ENCODE measurements at regions not wholly inside any gene's neighbourhood (a gene's known extent, or its start where the extent isn't known, plus 50 kb on each side); places are given as distances from the start of the nearest gene placed in this dataset.

DNA sequence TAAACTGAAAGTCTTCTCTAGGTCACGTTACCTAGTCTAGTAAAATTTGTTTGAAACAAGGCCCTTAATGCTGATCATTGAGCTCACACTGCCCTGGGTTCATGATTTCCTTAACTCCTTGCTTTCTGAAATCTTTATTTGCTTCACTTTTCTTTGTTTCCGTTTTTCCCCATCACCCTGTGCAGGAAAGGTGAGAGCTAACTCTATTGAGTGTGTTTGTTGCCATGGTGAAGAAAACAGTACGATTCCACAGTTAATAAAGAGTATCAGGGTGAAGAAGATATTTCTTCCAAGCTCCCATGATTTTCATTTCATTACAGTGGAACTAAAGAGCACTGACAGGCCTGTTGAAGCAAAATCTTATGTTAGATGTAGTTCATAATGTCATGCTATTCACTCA lies 276.2 kb downstream of the RAP2B start:
- peaks cover 0 to 2% of the 10 kb centered on the region in 2 experiments for H3K4me1 ChIP-seq (ENCODE audit: control insufficient read depth in 1 of 2, insufficient read depth in 2 of 2, low read length in 2 of 2)
- no peak overlapping the region for H3K9ac ChIP-seq (ENCODE audit: low read length)
- no peak overlapping the region for H3K14ac ChIP-seq (ENCODE audit: low read length)
- H3K79me2 ChIP-seq (ENCODE audit: control insufficient read depth, insufficient read depth, low read length, poor library complexity), result no peaks in the 10 kb centered on the region
- no peak overlapping the region for H3K23ac ChIP-seq (ENCODE audit: low read length)
- H3K4me3 ChIP-seq (ENCODE audit: low read depth, low read length), result no peak overlapping the region
- no peak overlapping the region for H2BK120ac ChIP-seq (ENCODE audit: insufficient read depth, low read length, poor library complexity)
- no peak overlapping the region for H2BK12ac ChIP-seq (ENCODE audit: low read length)
- DNase-seq, result no peak
- H2BK5ac ChIP-seq (ENCODE audit: low read depth, low read length, poor library complexity), result no peak overlapping the region
- H3K27me3 ChIP-seq (ENCODE audit: insufficient read depth, low read length), result no peaks in the 10 kb centered on the region
- no peak overlapping the region for H2AK5ac ChIP-seq (ENCODE audit: low read length)
- no peak overlapping the region for H3K18ac ChIP-seq (ENCODE audit: low read length)
- H4K12ac ChIP-seq (ENCODE audit: low read depth, low read length), result no peak overlapping the region
- H3K27ac ChIP-seq (ENCODE audit: low read depth, low read length), result no peak overlapping the region
- WGBS (ENCODE audit: extremely low coverage, insufficient coverage, insufficient read length), result no CpG with 5 or more reads among the region's 3 CpGs
- H4K8ac ChIP-seq (ENCODE audit: low read depth, low read length), result no peak overlapping the region
- no peaks in the 10 kb centered on the region for H3K36me3 ChIP-seq (ENCODE audit: control insufficient read depth in 1 of 2, insufficient read depth in 2 of 2, low read length in 2 of 2)
- no peak overlapping the region for H3K4ac ChIP-seq (ENCODE audit: low read depth, low read length)
- H3K9me3 ChIP-seq (ENCODE audit: insufficient read depth, low read depth, low read length), result no peaks in the 10 kb centered on the region
- H4K91ac ChIP-seq (ENCODE audit: low read depth, low read length), result no peak overlapping the region
- no peaks in the 10 kb centered on the region for H3K79me1 ChIP-seq (ENCODE audit: low read length)
- no peak overlapping the region for H3K4me2 ChIP-seq (ENCODE audit: low read length)
- no peak overlapping the region for H2AFZ ChIP-seq (ENCODE audit: insufficient read depth, low read length, poor library complexity)

DNA sequence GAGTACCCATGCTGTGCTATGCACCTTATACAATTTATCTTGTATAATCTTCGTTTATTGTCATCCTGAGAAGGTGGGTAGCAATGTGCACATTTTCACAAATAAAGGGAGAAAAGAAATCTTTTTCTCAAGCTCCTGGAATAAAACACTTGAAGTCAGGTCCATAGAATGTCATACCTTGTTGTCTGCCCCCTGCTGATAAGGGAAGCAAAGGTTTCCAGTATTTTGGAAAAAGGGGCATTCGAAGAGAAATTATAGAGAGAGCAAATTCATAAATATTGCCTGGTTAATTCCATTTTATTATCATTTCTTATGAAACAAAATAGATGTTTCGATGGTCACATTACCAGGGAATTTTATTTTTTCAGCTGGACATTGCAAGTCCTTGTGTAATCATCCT lies 277.8 kb downstream of the RAP2B start:
- Histone ChIP-seq H4K8ac (ENCODE audit: low read depth, low read length) (no peak overlapping the region), H3K4me1 (ENCODE audit: control insufficient read depth in 1 of 2, insufficient read depth in 2 of 2, low read length in 2 of 2) (peaks cover 0 to 2% of the 10 kb centered on the region in 2 experiments), H3K9me3 (ENCODE audit: insufficient read depth, low read depth, low read length) (no peaks in the 10 kb centered on the region), H4K12ac (ENCODE audit: low read depth, low read length) (no peak overlapping the region), H3K27me3 (ENCODE audit: insufficient read depth, low read length) (no peaks in the 10 kb centered on the region), H2BK120ac (ENCODE audit: insufficient read depth, low read length, poor library complexity) (no peak overlapping the region), H3K14ac (ENCODE audit: low read length) (no peak overlapping the region), H2AK5ac (ENCODE audit: low read length) (no peak overlapping the region), H2BK12ac (ENCODE audit: low read length) (no peak overlapping the region), H3K18ac (ENCODE audit: low read length) (no peak overlapping the region), H3K9ac (ENCODE audit: low read length) (no peak overlapping the region), H3K4me3 (ENCODE audit: low read depth, low read length) (no peak overlapping the region), H3K4me2 (ENCODE audit: low read length) (no peak overlapping the region), H3K23ac (ENCODE audit: low read length) (no peak overlapping the region), H4K91ac (ENCODE audit: low read depth, low read length) (no peak overlapping the region), H3K4ac (ENCODE audit: low read depth, low read length) (no peak overlapping the region), H3K79me1 (ENCODE audit: low read length) (no peaks in the 10 kb centered on the region), H3K36me3 (ENCODE audit: control insufficient read depth in 1 of 2, insufficient read depth in 2 of 2, low read length in 2 of 2) (no peaks in the 10 kb centered on the region), H3K27ac (ENCODE audit: low read depth, low read length) (no peak overlapping the region), H2AFZ (ENCODE audit: insufficient read depth, low read length, poor library complexity) (no peak overlapping the region), H3K79me2 (ENCODE audit: control insufficient read depth, insufficient read depth, low read length, poor library complexity) (no peaks in the 10 kb centered on the region), H2BK5ac (ENCODE audit: low read depth, low read length, poor library complexity) (no peak overlapping the region)
- no peak for DNase-seq
- WGBS (ENCODE audit: extremely low coverage, insufficient coverage, insufficient read length), result no CpG with 5 or more reads among the region's 3 CpGs

DNA sequence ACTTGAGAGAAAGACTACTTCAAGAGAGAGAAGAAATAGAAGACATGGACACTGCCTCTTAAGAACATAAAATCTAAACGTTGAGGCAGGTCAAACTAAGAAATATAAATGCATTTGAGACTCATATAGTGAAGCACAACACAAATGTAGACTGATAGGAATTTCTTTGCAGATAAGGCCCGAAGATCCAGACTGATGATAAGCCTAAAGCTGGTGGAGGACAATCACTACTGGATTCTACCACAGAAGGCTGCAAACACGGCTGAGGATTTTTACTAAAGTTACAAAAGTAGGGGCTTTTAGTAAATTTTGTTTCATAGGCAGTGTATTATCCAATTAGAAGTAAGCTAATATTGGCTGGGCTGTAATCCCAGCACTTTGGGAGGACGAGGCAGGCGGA lies 278.3 kb downstream of the RAP2B start:
- Histone ChIP-seq H4K8ac (ENCODE audit: low read depth, low read length) (no peak overlapping the region), H3K4me1 (ENCODE audit: control insufficient read depth in 1 of 2, insufficient read depth in 2 of 2, low read length in 2 of 2) (peaks cover 0 to 2% of the 10 kb centered on the region in 2 experiments), H3K4me3 (ENCODE audit: low read depth, low read length) (no peak overlapping the region), H3K4ac (ENCODE audit: low read depth, low read length) (no peak overlapping the region), H3K36me3 (ENCODE audit: control insufficient read depth in 1 of 2, insufficient read depth in 2 of 2, low read length in 2 of 2) (no peaks in the 10 kb centered on the region), H3K27me3 (ENCODE audit: insufficient read depth, low read length) (no peaks in the 10 kb centered on the region), H2AK5ac (ENCODE audit: low read length) (no peak overlapping the region), H3K9me3 (ENCODE audit: insufficient read depth, low read depth, low read length) (no peaks in the 10 kb centered on the region), H2AFZ (ENCODE audit: insufficient read depth, low read length, poor library complexity) (no peak overlapping the region), H2BK5ac (ENCODE audit: low read depth, low read length, poor library complexity) (no peak overlapping the region), H3K9ac (ENCODE audit: low read length) (no peak overlapping the region), H3K23ac (ENCODE audit: low read length) (no peak overlapping the region), H3K79me2 (ENCODE audit: control insufficient read depth, insufficient read depth, low read length, poor library complexity) (no peaks in the 10 kb centered on the region), H3K18ac (ENCODE audit: low read length) (no peak overlapping the region), H3K79me1 (ENCODE audit: low read length) (no peaks in the 10 kb centered on the region), H3K27ac (ENCODE audit: low read depth, low read length) (no peak overlapping the region), H2BK120ac (ENCODE audit: insufficient read depth, low read length, poor library complexity) (no peak overlapping the region), H4K91ac (ENCODE audit: low read depth, low read length) (no peak overlapping the region), H3K4me2 (ENCODE audit: low read length) (peak overlapping the region; percentile 23), H2BK12ac (ENCODE audit: low read length) (no peak overlapping the region), H3K14ac (ENCODE audit: low read length) (no peak overlapping the region), H4K12ac (ENCODE audit: low read depth, low read length) (no peak overlapping the region)
- peak; percentile 81 to 85 for DNase-seq
- no CpG with 5 or more reads among the region's 5 CpGs for WGBS (ENCODE audit: extremely low coverage, insufficient coverage, insufficient read length)

DNA sequence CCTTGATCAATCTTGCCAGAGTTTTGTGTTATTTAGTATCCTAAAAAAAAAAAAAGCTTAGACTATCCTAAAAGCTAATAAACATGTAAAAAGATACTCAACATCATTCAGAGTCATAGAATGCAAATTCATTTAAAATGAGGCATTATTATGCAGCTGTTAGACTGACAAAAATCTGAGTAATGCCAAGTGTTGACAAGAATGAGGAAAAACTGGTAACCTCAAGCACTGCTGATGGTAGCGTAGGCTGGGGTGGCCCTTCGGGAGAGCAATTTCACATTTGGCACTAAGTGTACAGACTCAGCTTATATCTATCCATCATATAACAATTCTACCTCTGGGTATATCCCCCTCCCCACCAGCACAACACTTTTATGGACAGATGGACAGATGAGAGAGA lies 280.4 kb downstream of the RAP2B start:
- Histone ChIP-seq H3K36me3 (ENCODE audit: control insufficient read depth in 1 of 2, insufficient read depth in 2 of 2, low read length in 2 of 2) (no peaks in the 10 kb centered on the region), H4K8ac (ENCODE audit: low read depth, low read length) (no peak overlapping the region), H3K79me2 (ENCODE audit: control insufficient read depth, insufficient read depth, low read length, poor library complexity) (no peaks in the 10 kb centered on the region), H3K4ac (ENCODE audit: low read depth, low read length) (no peak overlapping the region), H3K4me2 (ENCODE audit: low read length) (no peak overlapping the region), H3K14ac (ENCODE audit: low read length) (no peak overlapping the region), H3K9ac (ENCODE audit: low read length) (no peak overlapping the region), H3K4me3 (ENCODE audit: low read depth, low read length) (no peak overlapping the region), H3K9me3 (ENCODE audit: insufficient read depth, low read depth, low read length) (no peaks in the 10 kb centered on the region), H3K23ac (ENCODE audit: low read length) (no peak overlapping the region), H3K79me1 (ENCODE audit: low read length) (no peaks in the 10 kb centered on the region), H3K27ac (ENCODE audit: low read depth, low read length) (no peak overlapping the region), H2BK5ac (ENCODE audit: low read depth, low read length, poor library complexity) (no peak overlapping the region), H4K12ac (ENCODE audit: low read depth, low read length) (no peak overlapping the region), H2AK5ac (ENCODE audit: low read length) (no peak overlapping the region), H2BK120ac (ENCODE audit: insufficient read depth, low read length, poor library complexity) (no peak overlapping the region), H4K91ac (ENCODE audit: low read depth, low read length) (no peak overlapping the region), H3K18ac (ENCODE audit: low read length) (no peak overlapping the region), H2AFZ (ENCODE audit: insufficient read depth, low read length, poor library complexity) (no peak overlapping the region), H2BK12ac (ENCODE audit: low read length) (no peak overlapping the region), H3K27me3 (ENCODE audit: insufficient read depth, low read length) (no peaks in the 10 kb centered on the region), H3K4me1 (ENCODE audit: control insufficient read depth in 1 of 2, insufficient read depth in 2 of 2, low read length in 2 of 2) (peaks cover 0 to 2% of the 10 kb centered on the region in 2 experiments)
- no CpG with 5 or more reads among the region's 2 CpGs for WGBS (ENCODE audit: extremely low coverage, insufficient coverage, insufficient read length)
- DNase-seq, result peak; percentile 67 to 87

Measured in trophoblast cell (in vitro differentiated cells and primary cell).